ENCODE measurements at regions not wholly inside any gene's neighbourhood (a gene's known extent, or its start where the extent isn't known, plus 50 kb on each side); places are given as distances from the start of the nearest gene placed in this dataset.

DNA sequence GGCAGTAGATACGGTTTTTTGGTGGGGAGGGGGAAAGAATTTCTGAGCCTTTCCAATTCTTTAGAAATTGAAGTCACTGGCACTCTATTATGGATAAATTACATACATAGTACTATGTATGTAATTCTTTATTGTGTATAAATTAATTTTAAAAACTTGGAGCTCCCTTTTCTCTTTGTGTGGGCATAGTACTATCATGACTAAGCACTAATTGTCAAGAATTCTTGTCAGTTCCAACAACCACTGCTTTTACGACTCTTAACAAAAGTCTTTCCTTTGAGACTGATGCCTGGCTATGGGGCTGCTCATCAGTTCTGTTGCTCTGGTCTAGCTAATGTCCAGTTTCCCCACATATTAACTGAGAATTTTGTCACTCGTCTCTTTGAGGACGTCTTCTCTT, 365.3 kb upstream of the RNF32 start:
- no peak for DNase-seq

GRCh38 chr7:156274557-156274956, 366.0 kb upstream of the RNF32 start:
- no peak for DNase-seq

GRCh38 chr7:156261581-156261980, 379.0 kb upstream of the RNF32 start:
- DNase-seq, result no peak

DNA sequence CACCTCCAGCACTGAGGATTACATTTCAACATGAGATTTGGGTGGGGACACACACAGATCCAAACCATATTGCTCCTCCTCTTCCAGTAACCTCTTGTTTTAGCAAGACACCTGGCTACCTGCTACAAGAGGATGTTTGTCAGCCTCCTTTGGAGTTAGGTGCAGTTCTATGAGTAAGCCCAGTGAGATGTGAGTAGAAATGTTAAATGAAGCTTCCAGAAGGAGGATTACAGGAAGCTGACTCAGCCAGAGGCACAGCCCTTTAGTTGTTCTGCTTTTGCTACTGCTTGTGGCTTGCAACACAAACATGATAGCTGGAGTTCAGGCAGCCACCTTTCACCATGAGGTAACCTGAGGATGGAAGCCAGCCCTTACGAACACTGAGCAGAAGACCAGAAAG, 382.7 kb upstream of the RNF32 start:
- DNase-seq, result no peak

DNA sequence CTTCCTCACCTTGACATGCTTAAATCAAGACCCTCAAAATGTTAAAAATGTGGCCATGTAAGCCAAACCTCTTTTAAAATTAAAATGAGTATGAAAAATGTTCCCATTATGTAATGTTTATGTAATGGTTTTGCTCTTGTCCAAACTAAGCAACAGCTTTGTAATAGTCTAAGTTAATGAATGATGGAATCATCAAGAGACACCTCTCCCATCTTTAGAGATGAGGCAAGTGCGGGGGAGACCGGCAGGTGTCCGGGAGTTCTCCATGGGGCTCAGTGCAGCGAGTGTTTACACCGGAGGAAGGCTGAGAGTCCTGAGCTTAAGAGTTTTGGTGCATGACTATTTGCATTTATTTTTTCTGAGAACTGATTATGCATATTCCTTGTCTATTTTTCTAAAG, 384.9 kb upstream of the RNF32 start:
- no peak for DNase-seq

DNA sequence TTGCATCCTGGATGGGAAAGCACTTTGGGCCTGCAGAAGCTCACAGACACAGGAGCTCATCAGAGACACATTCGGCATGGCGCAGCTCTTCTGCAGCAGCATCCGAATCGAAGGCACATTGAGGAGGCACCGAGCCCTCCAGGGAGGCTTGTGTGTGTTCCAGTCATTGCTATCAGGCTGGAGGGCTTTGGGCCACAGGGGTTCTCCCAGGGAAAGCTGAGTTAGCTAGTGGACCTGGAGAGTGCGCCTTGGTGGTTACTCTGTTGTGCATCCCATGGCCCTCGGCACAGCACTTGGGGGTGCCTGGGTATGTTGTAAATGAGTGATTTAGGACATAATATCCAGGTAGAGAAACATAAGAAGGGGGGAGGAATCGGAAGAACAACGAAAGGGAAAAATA, 388.7 kb upstream of the RNF32 start:
- DNase-seq, result no peak

- no peak for DNase-seq
Measured at GRCh38 chr7:156240532-156240931, 400.0 kb upstream of the RNF32 start.

- no peak for DNase-seq
Measured at GRCh38 chr7:156238366-156239133, 402.0 kb upstream of the RNF32 start.

- DNase-seq, result peak; percentile 23
Measured at GRCh38 chr7:156237614-156238013, 403.0 kb upstream of the RNF32 start.

DNA sequence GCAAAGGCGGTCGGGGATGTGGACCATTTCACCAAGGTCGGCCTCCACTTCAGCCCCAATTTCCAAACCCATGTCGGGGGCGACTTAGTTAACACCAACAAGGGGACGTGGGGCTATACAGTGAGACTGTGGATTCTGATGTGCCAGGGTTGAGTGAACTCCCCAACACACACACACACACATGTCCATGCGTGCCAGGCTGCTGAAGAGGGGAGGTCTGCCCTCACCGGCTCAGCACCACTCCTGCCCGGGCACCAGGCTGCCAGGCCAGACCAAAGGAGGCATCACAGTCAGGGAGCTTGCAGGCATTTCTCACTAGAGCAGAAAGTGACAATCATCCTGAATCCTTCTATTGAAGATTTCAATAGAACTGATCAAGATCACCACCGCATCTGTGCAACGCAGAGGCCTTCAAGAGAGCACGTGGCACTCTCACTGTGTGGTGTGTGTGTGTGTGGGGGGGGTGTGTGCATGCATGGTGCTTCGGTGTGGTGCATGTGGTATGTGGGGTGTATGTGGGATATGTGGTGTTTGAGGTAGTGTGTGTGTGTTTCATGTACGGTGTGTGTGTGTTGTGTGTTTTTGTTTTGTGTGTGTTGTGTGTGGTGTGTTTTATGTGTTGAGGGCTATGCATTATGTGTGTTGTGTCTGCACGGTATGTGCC, 403.5 kb upstream of the RNF32 start:
- DNase-seq, result peak; percentile 32

- peak; percentile 35 for DNase-seq
Measured at GRCh38 chr7:156236181-156236889, 404.2 kb upstream of the RNF32 start.

- DNase-seq, result peak; percentile 29
Measured at GRCh38 chr7:156234666-156235494, 405.7 kb upstream of the RNF32 start.

DNA sequence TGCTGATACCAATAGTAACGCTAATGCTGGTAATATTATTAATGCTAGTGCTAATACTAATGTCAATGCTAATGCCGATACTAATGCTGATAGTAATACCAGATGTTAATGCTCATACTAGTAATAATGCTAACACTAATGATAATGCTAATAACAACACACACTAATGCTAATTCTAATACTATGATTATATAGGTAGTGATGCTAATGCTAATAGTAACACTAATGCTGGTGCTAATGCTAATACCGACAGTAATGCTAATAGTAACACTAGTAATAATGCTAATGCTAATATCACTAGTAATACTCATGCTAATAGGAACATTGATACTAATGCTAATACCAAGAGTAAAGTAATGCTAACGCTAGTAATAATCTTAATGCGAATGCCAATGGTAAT, 406.4 kb upstream of the RNF32 start:
- DNase-seq, result no peak

GRCh38 chr7:156232931-156233705, 407.5 kb upstream of the RNF32 start:
- peak; percentile 41 for DNase-seq

GRCh38 chr7:156230576-156230975, 410.0 kb upstream of the RNF32 start:
- peak; percentile 11 for DNase-seq

- DNase-seq, result peak; percentile 19
Measured at GRCh38 chr7:156224833-156225225, 412.6 kb upstream of the SHH start.

- peak; percentile 35 for DNase-seq
Measured at GRCh38 chr7:156223935-156224832, 411.9 kb upstream of the SHH start.

DNA sequence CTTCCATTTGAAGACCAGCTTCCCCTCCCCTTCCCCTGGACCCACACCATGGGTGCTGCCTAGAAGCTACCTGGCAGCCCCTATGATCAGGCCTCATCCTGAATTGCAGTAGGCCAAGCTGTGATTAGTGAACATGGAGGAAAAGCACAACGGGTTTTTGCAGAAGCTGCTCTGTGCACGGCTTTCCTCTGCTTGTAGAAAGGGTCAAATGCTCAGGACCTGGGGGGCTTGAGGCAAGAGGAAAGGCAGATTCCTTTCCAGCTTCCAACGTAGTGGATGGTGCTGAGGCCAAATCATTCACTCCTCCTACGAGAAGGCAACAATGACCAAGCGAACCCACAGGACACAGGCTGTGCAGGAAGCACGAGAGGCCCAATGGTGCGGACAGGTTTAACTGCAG, 410.3 kb upstream of the SHH start:
- DNase-seq, result peak; percentile 29

GRCh38 chr7:156222151-156222550, 409.9 kb upstream of the SHH start:
- DNase-seq, result peak; percentile 19

GRCh38 chr7:156220701-156221100, 408.4 kb upstream of the SHH start:
- DNase-seq, result peak; percentile 18

DNA sequence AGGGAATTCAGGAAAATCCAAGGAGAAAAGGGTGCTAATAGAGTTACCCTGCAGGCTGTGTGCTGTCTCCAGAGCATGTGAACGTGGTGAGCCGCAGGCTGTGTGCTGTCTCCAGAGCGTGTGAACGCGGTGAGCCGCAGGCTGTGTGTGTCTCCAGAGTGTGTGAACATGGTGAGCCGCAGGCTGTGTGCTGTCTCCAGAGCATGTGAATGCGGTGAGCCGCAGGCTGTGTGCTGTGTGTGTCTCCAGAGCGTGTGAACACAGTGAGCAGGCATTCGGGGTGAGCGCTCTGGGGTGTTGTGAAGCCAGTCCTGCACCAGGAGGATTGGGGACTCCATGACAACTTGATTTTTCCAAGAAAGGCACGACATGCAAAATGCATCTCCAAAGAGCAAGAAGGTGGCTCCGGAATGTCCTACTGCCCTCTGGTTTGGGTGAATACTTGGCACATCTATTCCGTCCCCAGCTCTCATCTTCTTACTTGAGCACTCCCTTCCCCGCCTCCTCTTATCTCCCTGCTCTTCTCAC, 407.9 kb upstream of the SHH start:
- peak; percentile 50 for DNase-seq
